OCI-LY1 (cell line): ENCODE measurements at regions not wholly inside any gene's neighbourhood (a gene's known extent, or its start where the extent isn't known, plus 50 kb on each side); places are given as distances from the start of the nearest gene placed in this dataset.
"Not testable (repeated sequence)": the region's sequence is repeated elsewhere in the genome, so short reads cannot be mapped to it uniquely, and the experiment has no call there.

Experiments used
- H2AFZ ChIP-seq: fragments of 200-600 bp; sonication (generic), shearing (Covaris generic); 2 replicates; pipeline ENCODE4 v1.6.0; 2014; ENCODE audit warnings: antibody characterized with exemption, mild to moderate bottlenecking, low read length
- H3F3A ChIP-seq: fragments of 200-600 bp; sonication (generic), shearing (Covaris generic); 2 replicates; pipeline ENCODE4 v1.6.0; 2014; ENCODE audit warnings: mild to moderate bottlenecking, antibody characterized with exemption, low read length, moderate library complexity; ENCODE audit not compliant: insufficient read depth
- H3K27ac ChIP-seq: fragments of 200-600 bp; sonication (generic); 2 replicates; pipeline ENCODE4 v1.5.1; 2014; ENCODE audit warnings: low read length, mixed run types, mild to moderate bottlenecking, low read depth; ENCODE audit not compliant: poor library complexity, severe bottlenecking
- H3K27me3 ChIP-seq: fragments of 200-600 bp; sonication (generic); 2 replicates; pipeline ENCODE4 v1.6.0; 2014; ENCODE audit warnings: antibody characterized with exemption, mild to moderate bottlenecking, low read length, moderate library complexity; ENCODE audit not compliant: insufficient read depth
- H3K36me3 ChIP-seq: fragments of 200-600 bp; sonication (generic); 2 replicates; pipeline ENCODE4 v1.6.1; 2014; ENCODE audit warnings: mild to moderate bottlenecking, antibody characterized with exemption, low read length, moderate library complexity, mixed read lengths; ENCODE audit not compliant: insufficient read depth
- H3K4me1 ChIP-seq: fragments of 200-600 bp; sonication (generic); 2 replicates; pipeline ENCODE4 v1.5.1; 2014; ENCODE audit warnings: mild to moderate bottlenecking, low read length, moderate library complexity; ENCODE audit not compliant: insufficient read depth, severe bottlenecking
- H3K4me2 ChIP-seq: fragments of 200-600 bp; sonication (generic), shearing (Covaris generic); 2 replicates; pipeline ENCODE4 v1.6.1; 2014; ENCODE audit warnings: low read length
- H3K4me3 ChIP-seq: fragments of 200-600 bp; sonication (generic); 2 replicates; pipeline ENCODE4 v1.5.1; 2014; ENCODE audit warnings: low read length, low read depth, mild to moderate bottlenecking, mixed read lengths; ENCODE audit not compliant: poor library complexity, severe bottlenecking
- H3K79me2 ChIP-seq: fragments of 200-600 bp; shearing (Covaris generic); 2 replicates; pipeline ENCODE4 v1.6.1; 2016; ENCODE audit warnings: mixed run types, low read length, mixed read lengths; ENCODE audit not compliant: insufficient read depth
- H3K9ac ChIP-seq: fragments of 200-600 bp; sonication (generic), shearing (Covaris generic); 2 replicates; pipeline ENCODE4 v1.6.1; 2014; ENCODE audit warnings: mild to moderate bottlenecking, low read length, mixed read lengths
- H3K9me2 ChIP-seq: fragments of 200-600 bp; sonication (generic), shearing (Covaris generic); 2 replicates; pipeline ENCODE4 v1.6.1; 2014; ENCODE audit warnings: low read depth, mild to moderate bottlenecking, low read length, mixed read lengths
- H3K9me3 ChIP-seq: fragments of 200-600 bp; shearing (Covaris generic); 2 replicates; pipeline ENCODE4 v1.6.1; 2014; ENCODE audit warnings: low read length, mixed read lengths
- H4K20me1 ChIP-seq: fragments of 200-600 bp; sonication (generic), shearing (Covaris generic); 2 replicates; pipeline ENCODE4 v1.6.0; 2016; ENCODE audit warnings: mild to moderate bottlenecking, low read length; ENCODE audit not compliant: insufficient read depth
- EZH2 ChIP-seq: fragments of 200-600 bp; sonication (generic), shearing (Covaris generic); IDR thresholded peaks from 2 replicates; pipeline ENCODE4 v1.8.0; 2017; ENCODE audit warnings: borderline replicate concordance, mixed run types, mild to moderate bottlenecking, antibody characterized with exemption, low read length, moderate library complexity, mixed read lengths
- TF ChIP-seq, protein P1 (sequence below): fragments of 200-600 bp; sonication (generic), shearing (Covaris generic); IDR thresholded peaks from 2 replicates; pipeline ENCODE4 v1.5.1; 2017; ENCODE audit warnings: mild to moderate bottlenecking, antibody characterized with exemption, low read length, moderate library complexity, mixed read lengths

DNA sequence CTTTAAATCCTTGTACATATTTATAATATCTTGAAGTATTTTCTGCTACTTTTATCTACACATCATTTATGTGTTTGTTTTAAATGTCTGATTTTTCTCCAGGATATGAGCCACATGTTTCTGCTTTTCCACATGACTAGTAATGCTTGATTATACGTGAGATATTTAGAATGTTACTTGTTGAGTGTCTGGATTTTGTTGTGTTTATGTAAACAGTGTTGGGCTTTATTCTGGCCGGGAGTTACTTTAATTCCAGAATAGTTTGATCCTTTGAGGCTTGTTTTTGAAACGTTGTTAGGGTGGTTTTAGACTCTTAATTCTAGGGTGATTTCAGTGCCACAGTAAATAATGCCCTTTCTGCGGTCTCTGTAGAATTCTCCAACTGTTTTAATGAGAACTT is 252.9 kb downstream of the BLID start:
- H3K36me3 ChIP-seq = no peaks in the 10 kb centered on the region
- H4K20me1 ChIP-seq = no peaks in the 10 kb centered on the region
- no peak overlapping the region for H3K27ac ChIP-seq
- H3K9me3 ChIP-seq = no peaks in the 10 kb centered on the region
- no peaks in the 10 kb centered on the region for H3K27me3 ChIP-seq
- no peak overlapping the region for H2AFZ ChIP-seq
- no peaks in the 10 kb centered on the region for H3K4me1 ChIP-seq
- H3K4me3 ChIP-seq = no peak overlapping the region
- no peaks in the 10 kb centered on the region for H3K9me2 ChIP-seq
- H3F3A ChIP-seq = no peaks in the 10 kb centered on the region
- no peak overlapping the region for H3K4me2 ChIP-seq
- TF ChIP-seq EZH2 = no peak
- TF ChIP-seq, protein P1, sequence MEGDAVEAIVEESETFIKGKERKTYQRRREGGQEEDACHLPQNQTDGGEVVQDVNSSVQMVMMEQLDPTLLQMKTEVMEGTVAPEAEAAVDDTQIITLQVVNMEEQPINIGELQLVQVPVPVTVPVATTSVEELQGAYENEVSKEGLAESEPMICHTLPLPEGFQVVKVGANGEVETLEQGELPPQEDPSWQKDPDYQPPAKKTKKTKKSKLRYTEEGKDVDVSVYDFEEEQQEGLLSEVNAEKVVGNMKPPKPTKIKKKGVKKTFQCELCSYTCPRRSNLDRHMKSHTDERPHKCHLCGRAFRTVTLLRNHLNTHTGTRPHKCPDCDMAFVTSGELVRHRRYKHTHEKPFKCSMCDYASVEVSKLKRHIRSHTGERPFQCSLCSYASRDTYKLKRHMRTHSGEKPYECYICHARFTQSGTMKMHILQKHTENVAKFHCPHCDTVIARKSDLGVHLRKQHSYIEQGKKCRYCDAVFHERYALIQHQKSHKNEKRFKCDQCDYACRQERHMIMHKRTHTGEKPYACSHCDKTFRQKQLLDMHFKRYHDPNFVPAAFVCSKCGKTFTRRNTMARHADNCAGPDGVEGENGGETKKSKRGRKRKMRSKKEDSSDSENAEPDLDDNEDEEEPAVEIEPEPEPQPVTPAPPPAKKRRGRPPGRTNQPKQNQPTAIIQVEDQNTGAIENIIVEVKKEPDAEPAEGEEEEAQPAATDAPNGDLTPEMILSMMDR = no peak
- no peaks in the 10 kb centered on the region for H3K79me2 ChIP-seq
- no peak overlapping the region for H3K9ac ChIP-seq

DNA sequence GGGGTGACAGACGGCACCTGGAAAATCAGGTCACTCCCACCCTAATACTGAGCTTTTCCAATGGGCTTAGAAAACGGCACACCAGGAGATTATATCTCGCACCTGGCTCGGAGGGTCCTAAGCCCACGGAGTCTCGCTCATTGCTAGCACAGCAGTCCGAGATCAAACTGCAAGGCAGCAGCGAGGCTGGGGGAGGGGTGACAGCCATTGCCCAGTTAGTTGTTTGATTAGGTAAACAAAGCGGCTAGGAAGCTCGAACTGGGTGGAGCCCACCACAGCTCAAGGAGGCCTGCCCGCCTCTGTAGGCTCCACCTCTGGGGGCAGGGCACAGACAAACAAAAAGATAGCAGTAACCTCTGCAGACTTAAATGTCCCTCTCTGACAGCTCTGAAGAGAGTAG is 260.9 kb downstream of the BLID start:
- H3K27ac ChIP-seq, H3K36me3 ChIP-seq, H3K4me3 ChIP-seq, H3K9ac ChIP-seq, H3K4me2 ChIP-seq, H3K27me3 ChIP-seq, H3K9me3 ChIP-seq, H3K79me2 ChIP-seq, H2AFZ ChIP-seq, H3F3A ChIP-seq, H3K4me1 ChIP-seq, H4K20me1 ChIP-seq, H3K9me2 ChIP-seq: not testable (repeated sequence)

DNA sequence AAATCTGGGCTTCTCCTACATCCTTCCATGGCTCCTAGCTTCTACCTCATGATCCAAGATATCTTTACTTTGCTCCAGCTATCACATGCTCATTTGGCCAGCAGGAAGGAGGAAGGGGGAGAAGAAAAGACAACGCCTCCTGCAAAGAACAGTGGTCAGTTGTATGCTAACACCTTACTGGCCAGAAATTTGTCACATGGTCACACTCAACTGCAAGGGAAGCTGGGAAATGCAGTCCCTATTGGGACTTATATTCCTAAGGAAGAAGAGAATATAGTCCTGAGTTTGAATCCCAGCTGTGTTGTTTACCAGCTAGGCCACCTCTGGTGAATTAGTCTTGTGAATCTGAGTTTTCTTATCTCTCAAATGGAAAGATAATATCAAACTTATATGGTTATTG is 272.0 kb downstream of the BLID start:
- no peaks in the 10 kb centered on the region for H3K9me3 ChIP-seq
- TF ChIP-seq, protein P1 = no peak
- no peak for TF ChIP-seq EZH2
- H3K36me3 ChIP-seq = no peaks in the 10 kb centered on the region

DNA sequence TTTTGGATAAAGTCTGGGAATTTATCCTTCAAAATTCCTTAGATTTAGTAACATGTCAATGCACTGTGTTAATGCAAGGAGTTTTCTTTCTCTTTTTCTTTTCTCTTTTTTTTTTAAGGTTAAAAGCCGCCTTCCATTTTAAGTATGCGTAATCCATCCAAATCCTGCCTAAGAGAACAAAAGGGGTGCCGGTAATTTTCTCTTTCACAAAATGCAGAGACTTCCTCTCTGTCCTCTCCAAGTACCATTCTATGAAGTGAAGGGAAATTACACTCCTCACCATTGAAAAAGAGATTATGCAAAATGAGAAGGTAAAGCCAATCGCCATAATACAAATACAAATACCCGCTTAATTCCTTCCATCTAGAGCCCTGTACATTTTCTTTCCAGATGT is 273.8 kb downstream of the BLID start:
- Histone ChIP-seq H3K27ac (no peak overlapping the region), H3K4me3 (no peak overlapping the region), H3K4me2 (no peak overlapping the region), H3K9me3 (no peaks in the 10 kb centered on the region), H4K20me1 (no peaks in the 10 kb centered on the region), H3K9me2 (no peaks in the 10 kb centered on the region), H3K36me3 (no peaks in the 10 kb centered on the region), H3K9ac (no peak overlapping the region), H3K4me1 (no peaks in the 10 kb centered on the region), H3F3A (no peaks in the 10 kb centered on the region), H3K79me2 (no peaks in the 10 kb centered on the region), H3K27me3 (no peaks in the 10 kb centered on the region), H2AFZ (no peak overlapping the region)
- no peak for TF ChIP-seq EZH2
- TF ChIP-seq, protein P1 = no peak

More for the DNA sequence above, 272.0 kb downstream of the BLID start:
- no peaks in the 10 kb centered on the region for H3K79me2 ChIP-seq
- H3K9me2 ChIP-seq = no peaks in the 10 kb centered on the region
- H3K27me3 ChIP-seq = no peaks in the 10 kb centered on the region
- H3K27ac ChIP-seq = no peak overlapping the region
- no peaks in the 10 kb centered on the region for H4K20me1 ChIP-seq
- no peaks in the 10 kb centered on the region for H3K4me1 ChIP-seq
- no peak overlapping the region for H3K4me3 ChIP-seq
- no peak overlapping the region for H3K9ac ChIP-seq
- no peak overlapping the region for H2AFZ ChIP-seq
- H3F3A ChIP-seq = no peaks in the 10 kb centered on the region
- H3K4me2 ChIP-seq = no peak overlapping the region
